ENCODE measurements at regions not wholly inside any gene's neighbourhood (a gene's known extent, or its start where the extent isn't known, plus 50 kb on each side); places are given as distances from the start of the nearest gene placed in this dataset.

DNA sequence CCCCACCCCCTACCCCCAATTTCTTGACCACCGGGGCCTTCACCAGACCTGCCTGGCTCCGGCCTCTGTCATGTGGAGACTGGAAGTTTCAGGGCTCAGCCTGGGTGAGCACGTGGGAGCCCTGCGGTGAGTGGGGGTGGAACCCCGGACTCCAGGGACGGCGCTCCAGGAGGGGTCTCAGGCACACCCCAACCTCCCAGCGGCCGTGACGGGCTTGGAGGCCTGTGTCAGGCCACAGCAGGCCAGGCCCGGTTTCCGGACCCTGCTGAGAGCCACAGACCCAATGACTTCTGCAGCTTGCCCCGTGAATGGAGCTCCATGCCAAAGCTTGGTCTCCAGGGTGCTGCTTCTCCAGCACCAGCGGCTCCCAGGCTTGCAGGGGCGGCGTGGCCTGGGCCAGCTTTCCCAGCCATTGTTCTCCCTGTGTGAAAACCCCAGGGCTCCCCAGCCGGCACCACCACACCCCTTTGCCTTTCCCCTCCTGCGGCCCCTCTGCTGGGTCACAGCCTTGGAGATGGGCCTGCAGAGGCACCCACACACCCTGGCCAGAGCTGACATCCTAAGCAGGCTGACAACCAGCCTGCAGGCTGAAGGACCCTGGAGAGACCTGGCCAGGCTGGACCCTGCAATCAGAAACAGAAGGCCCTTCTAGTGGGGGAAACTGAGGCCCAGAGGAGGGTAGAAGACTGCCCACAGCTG is 186.2 kb upstream of the C14orf180 start:
- H3K9me2 ChIP-seq (ENCODE audit: insufficient read depth) = no peaks in the 10 kb centered on the region
- no peaks in the 10 kb centered on the region for H3K79me2 ChIP-seq (ENCODE audit: insufficient read depth, low read length)
- CTCF ChIA-PET = no interaction called here
- intact Hi-C loops (cut with micrococcal nuclease) = no loop called here
- H3K36me3 ChIP-seq (ENCODE audit: control insufficient read depth in 1 of 2, insufficient read depth in 2 of 2, low read length in 2 of 2) = no peaks in the 10 kb centered on the region
- POLR2A ChIA-PET = no interaction called here
- no peaks in the 10 kb centered on the region for H3K9me3 ChIP-seq (ENCODE audit: control insufficient read depth in 1 of 2, insufficient read depth in 1 of 2, low read depth in 1 of 2, low read length in 2 of 2)
- H3K9ac ChIP-seq (ENCODE audit: low read length) = no peak overlapping the region
- DNase-seq (ENCODE audit: low read depth, low spot score) (no peak), ATAC-seq (no peak)
- H3K4me2 ChIP-seq (ENCODE audit: low read length) = no peak overlapping the region
- BruUV-seq (replicated peaks) = no TSS peak
- H3K4me1 ChIP-seq (ENCODE audit: control insufficient read depth in 1 of 2, insufficient read depth in 2 of 2, low read length in 2 of 2) = no peaks in the 10 kb centered on the region
- RAD21 ChIA-PET (ENCODE audit: low non-redundant PET in 1 of 2, low total read pairs in 2 of 2, uncharacterized antibody in 2 of 2, unreplicated experiment in 2 of 2) = no interaction called here
- no peak overlapping the region for H3K4me3 ChIP-seq (replicated peaks in 1 of 2; ENCODE audit: low read depth in 1 of 2, low read length in 2 of 2)
- H4K20me1 ChIP-seq (ENCODE audit: insufficient read depth) = no peaks in the 10 kb centered on the region
- TF ChIP-seq EZH2phosphoT487 (IDR thresholded peaks at IDR 0.05; ENCODE audit: borderline replicate concordance) (no peak), POLR2AphosphoS5 (IDR thresholded peaks at IDR 0.05; ENCODE audit: low read depth, low read length) (no peak), RAD21 (IDR thresholded peaks at IDR 0.05; ENCODE audit: low read depth) (no peak), EGR1 (IDR thresholded peaks at IDR 0.05; ENCODE audit: low read depth) (no peak), FOSL1 (IDR thresholded peaks at IDR 0.05; ENCODE audit: low read depth) (no peak), JUND (IDR thresholded peaks at IDR 0.05) (no peak), CBX3 (IDR thresholded peaks at IDR 0.05; ENCODE audit: low read depth) (no peak), TCF7L2 (IDR thresholded peaks at IDR 0.05; ENCODE audit: borderline replicate concordance, extremely low read depth, insufficient read depth, insufficient read length) (no peak), SRF (IDR thresholded peaks at IDR 0.05; ENCODE audit: low read depth) (no peak), EZH2 (IDR thresholded peaks at IDR 0.05) (no peak), SP1 (IDR thresholded peaks at IDR 0.05; ENCODE audit: low read depth) (no peak)
- TF ChIP-seq, protein P1, sequence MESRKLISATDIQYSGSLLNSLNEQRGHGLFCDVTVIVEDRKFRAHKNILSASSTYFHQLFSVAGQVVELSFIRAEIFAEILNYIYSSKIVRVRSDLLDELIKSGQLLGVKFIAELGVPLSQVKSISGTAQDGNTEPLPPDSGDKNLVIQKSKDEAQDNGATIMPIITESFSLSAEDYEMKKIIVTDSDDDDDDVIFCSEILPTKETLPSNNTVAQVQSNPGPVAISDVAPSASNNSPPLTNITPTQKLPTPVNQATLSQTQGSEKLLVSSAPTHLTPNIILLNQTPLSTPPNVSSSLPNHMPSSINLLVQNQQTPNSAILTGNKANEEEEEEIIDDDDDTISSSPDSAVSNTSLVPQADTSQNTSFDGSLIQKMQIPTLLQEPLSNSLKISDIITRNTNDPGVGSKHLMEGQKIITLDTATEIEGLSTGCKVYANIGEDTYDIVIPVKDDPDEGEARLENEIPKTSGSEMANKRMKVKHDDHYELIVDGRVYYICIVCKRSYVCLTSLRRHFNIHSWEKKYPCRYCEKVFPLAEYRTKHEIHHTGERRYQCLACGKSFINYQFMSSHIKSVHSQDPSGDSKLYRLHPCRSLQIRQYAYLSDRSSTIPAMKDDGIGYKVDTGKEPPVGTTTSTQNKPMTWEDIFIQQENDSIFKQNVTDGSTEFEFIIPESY (IDR thresholded peaks at IDR 0.05; ENCODE audit: extremely low read depth, insufficient replicate concordance, low read length) = no peak
- TF ChIP-seq, protein P2, sequence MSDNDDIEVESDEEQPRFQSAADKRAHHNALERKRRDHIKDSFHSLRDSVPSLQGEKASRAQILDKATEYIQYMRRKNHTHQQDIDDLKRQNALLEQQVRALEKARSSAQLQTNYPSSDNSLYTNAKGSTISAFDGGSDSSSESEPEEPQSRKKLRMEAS (IDR thresholded peaks at IDR 0.05) = no peak
- TF ChIP-seq, protein P3, sequence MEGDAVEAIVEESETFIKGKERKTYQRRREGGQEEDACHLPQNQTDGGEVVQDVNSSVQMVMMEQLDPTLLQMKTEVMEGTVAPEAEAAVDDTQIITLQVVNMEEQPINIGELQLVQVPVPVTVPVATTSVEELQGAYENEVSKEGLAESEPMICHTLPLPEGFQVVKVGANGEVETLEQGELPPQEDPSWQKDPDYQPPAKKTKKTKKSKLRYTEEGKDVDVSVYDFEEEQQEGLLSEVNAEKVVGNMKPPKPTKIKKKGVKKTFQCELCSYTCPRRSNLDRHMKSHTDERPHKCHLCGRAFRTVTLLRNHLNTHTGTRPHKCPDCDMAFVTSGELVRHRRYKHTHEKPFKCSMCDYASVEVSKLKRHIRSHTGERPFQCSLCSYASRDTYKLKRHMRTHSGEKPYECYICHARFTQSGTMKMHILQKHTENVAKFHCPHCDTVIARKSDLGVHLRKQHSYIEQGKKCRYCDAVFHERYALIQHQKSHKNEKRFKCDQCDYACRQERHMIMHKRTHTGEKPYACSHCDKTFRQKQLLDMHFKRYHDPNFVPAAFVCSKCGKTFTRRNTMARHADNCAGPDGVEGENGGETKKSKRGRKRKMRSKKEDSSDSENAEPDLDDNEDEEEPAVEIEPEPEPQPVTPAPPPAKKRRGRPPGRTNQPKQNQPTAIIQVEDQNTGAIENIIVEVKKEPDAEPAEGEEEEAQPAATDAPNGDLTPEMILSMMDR (IDR thresholded peaks at IDR 0.05 in 2 of 3, conservative IDR thresholded peaks at IDR 0.05 in 1 of 3; ENCODE audit: borderline replicate concordance in 1 of 3, insufficient read depth in 1 of 3, low read depth in 2 of 3, low read length in 2 of 3) = no peak
- no peak overlapping the region for H3K27ac ChIP-seq (ENCODE audit: low read depth, low read length)
- no peak overlapping the region for H2AFZ ChIP-seq (ENCODE audit: low read depth, low read length, poor library complexity, severe bottlenecking)
- H3K27me3 ChIP-seq (ENCODE audit: insufficient read depth, low read length) = peaks cover 5% of the 10 kb centered on the region; the same call in 1 of the 2 replicates
